GM12864 (cell line): ENCODE measurements at regions not wholly inside any gene's neighbourhood (a gene's known extent, or its start where the extent isn't known, plus 50 kb on each side); places are given as distances from the start of the nearest gene placed in this dataset.

ENCODE experiments used
- DNase-seq: peaks from one replicate; pipeline ENCODE4 v3.0.0-alpha.2; 2011; ENCODE audit warnings: low read depth
- H3K4me3 ChIP-seq: 2 replicates; pipeline ENCODE4 v1.5.1; 2011; ENCODE audit warnings: mild to moderate bottlenecking, low read depth, low read length, control low read depth
- TF ChIP-seq, protein P1 (sequence below): IDR thresholded peaks from 2 replicates; pipeline ENCODE4 v1.5.1; 2011; ENCODE audit warnings: low read depth, mild to moderate bottlenecking, moderate library complexity, low read length, control low read depth, inconsistent platforms; ENCODE audit errors: missing control alignments

- TF ChIP-seq, protein P1, sequence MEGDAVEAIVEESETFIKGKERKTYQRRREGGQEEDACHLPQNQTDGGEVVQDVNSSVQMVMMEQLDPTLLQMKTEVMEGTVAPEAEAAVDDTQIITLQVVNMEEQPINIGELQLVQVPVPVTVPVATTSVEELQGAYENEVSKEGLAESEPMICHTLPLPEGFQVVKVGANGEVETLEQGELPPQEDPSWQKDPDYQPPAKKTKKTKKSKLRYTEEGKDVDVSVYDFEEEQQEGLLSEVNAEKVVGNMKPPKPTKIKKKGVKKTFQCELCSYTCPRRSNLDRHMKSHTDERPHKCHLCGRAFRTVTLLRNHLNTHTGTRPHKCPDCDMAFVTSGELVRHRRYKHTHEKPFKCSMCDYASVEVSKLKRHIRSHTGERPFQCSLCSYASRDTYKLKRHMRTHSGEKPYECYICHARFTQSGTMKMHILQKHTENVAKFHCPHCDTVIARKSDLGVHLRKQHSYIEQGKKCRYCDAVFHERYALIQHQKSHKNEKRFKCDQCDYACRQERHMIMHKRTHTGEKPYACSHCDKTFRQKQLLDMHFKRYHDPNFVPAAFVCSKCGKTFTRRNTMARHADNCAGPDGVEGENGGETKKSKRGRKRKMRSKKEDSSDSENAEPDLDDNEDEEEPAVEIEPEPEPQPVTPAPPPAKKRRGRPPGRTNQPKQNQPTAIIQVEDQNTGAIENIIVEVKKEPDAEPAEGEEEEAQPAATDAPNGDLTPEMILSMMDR = no peak
- DNase-seq = no peak
- H3K4me3 ChIP-seq = no peak overlapping the region
Observed at GRCh38 chr16:66291833-66292232, 74.7 kb upstream of the CDH5 start.

GRCh38 chr16:66290431-66290830 lies 76.1 kb upstream of the CDH5 start:
- no peak for DNase-seq
- H3K4me3 ChIP-seq = no peak overlapping the region
- TF ChIP-seq, protein P1 = no peak

DNA sequence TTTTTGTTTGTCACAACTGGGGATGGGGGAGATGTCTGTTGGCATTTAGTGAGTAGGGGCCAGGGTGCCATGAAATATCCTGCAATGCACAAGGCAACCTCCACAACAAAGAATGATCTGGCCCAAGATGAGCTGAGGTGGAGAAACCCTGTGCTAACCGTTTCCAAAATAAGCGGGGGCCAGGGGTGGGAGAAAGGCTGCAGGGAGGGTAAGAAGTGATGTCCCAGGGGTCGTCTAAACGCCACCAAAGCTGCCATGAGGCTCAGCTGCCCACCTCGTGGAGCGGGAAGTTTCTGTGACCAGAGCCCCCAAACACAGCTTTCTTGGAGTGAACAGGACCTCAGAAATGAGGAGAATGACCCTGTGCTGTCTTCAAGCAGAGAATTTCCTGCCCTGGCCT lies 76.5 kb upstream of the CDH5 start:
- TF ChIP-seq, protein P1 = no peak
- no peak for DNase-seq
- H3K4me3 ChIP-seq = no peak overlapping the region

DNA sequence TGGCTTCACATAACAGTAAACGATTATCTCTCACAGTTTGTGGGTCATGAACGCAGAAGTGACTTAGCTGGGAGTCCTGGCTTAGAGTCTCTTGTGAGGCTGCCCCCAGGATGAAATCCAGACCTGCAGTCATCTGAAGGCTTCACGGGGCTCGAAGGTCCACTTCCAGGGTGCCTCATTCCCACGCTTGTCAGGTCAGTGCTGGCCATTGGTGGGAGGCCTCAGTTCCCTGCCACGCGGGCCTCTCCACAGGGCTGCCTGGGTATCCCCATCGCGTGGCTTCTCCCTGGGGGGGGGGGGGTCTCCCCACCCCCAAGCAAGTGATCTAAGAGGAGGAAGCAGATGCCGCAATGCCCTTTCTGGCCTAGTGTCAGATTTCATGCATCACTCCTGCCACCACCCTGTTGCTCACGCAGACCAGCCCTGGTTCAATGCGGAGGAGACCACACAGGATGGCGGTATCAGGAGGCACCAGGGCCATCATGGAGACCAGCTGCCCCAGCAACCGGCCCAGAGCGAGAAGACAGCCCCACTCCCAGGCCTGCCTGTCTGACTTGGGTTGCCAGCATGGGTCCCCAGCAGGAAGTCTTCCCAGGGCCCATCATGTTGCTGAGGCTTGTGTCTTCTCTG lies 77.3 kb upstream of the CDH5 start:
- TF ChIP-seq, protein P1 = no peak
- no peak for DNase-seq
- no peak overlapping the region for H3K4me3 ChIP-seq

- no peak overlapping the region for H3K4me3 ChIP-seq
Observed at GRCh38 chr16:66287926-66288325, 78.6 kb upstream of the CDH5 start.

DNA sequence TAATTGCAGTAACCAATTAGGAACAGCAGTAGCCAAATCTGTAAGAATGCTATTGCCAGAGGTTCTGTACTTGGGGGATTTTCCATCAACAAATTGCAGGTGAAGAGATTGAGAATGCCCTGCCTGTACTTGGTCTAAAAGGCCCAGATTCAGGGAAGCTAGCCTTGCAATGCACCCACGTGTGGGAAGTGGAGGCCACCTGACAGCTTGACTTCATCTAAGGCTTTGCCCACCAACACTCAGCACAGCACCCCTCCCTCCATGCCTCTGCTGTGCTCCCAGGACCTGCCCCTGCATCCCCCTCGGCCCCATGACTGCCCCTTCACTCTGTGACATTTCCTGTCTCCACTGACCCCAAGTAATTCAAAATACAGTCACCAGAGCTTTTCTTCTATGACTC lies 79.1 kb upstream of the CDH5 start:
- DNase-seq = no peak
- TF ChIP-seq, protein P1 = no peak
- no peak overlapping the region for H3K4me3 ChIP-seq

More at GRCh38 chr16:66287926-66288325, 78.6 kb upstream of the CDH5 start:
- no peak for DNase-seq
- TF ChIP-seq, protein P1 = no peak

GRCh38 chr16:66286527-66286926 lies 80.0 kb upstream of the CDH5 start:
- TF ChIP-seq, protein P1 = no peak
- H3K4me3 ChIP-seq = no peak overlapping the region
- no peak for DNase-seq
